ENCODE measurements at regions not wholly inside any gene's neighbourhood (a gene's known extent, or its start where the extent isn't known, plus 50 kb on each side); places are given as distances from the start of the nearest gene placed in this dataset.
"Not testable (repeated sequence)": the region's sequence is repeated elsewhere in the genome, so short reads cannot be mapped to it uniquely, and the experiment has no call there.

GRCh38 chr6:150308812-150309645 is 59.8 kb upstream of the IYD start:
- H3K27me3 ChIP-seq (ENCODE audit: insufficient read depth, low read depth, low read length) = no peaks in the 10 kb centered on the region
- H3K27ac ChIP-seq (ENCODE audit: low read length) = no peak overlapping the region
- TF ChIP-seq EP300 (conservative IDR thresholded peaks at IDR 0.05; ENCODE audit: poor library complexity, severe bottlenecking) = no peak
- no peak for TF ChIP-seq POLR2AphosphoS5 (IDR thresholded peaks at IDR 0.05)
- TF ChIP-seq MXI1 (conservative IDR thresholded peaks at IDR 0.05; ENCODE audit: poor library complexity, severe bottlenecking) = no peak
- TF ChIP-seq SMC3 (conservative IDR thresholded peaks at IDR 0.05; ENCODE audit: poor library complexity) = no peak
- no peak for TF ChIP-seq CTCF (IDR thresholded peaks at IDR 0.05; ENCODE audit: poor library complexity, severe bottlenecking)
- TF ChIP-seq EZH2 (IDR thresholded peaks at IDR 0.05; ENCODE audit: borderline replicate concordance, insufficient read depth, low read length, poor library complexity, severe bottlenecking) = no peak
- TF ChIP-seq RAD21 (conservative IDR thresholded peaks at IDR 0.05) = no peak
- TF ChIP-seq REST (IDR thresholded peaks at IDR 0.05; ENCODE audit: borderline replicate concordance) = no peak
- no peak for TF ChIP-seq TAF1 (IDR thresholded peaks at IDR 0.05; ENCODE audit: low read depth)
- H3F3A ChIP-seq (ENCODE audit: insufficient read depth, low read length, poor library complexity, severe bottlenecking) = no peaks in the 10 kb centered on the region
- no peak overlapping the region for H3K4me2 ChIP-seq (ENCODE audit: low read length)
- no peaks in the 10 kb centered on the region for H3K36me3 ChIP-seq (ENCODE audit: insufficient read depth, low read length)
- no peak overlapping the region for H3K9ac ChIP-seq (ENCODE audit: low read length)
- H3K79me2 ChIP-seq (replicated peaks; ENCODE audit: insufficient read depth, low read length) = no peaks in the 10 kb centered on the region
- no peaks in the 10 kb centered on the region for H3K9me2 ChIP-seq (ENCODE audit: insufficient read depth, low read length)
- no peaks in the 10 kb centered on the region for H3K9me3 ChIP-seq (ENCODE audit: low read length)
- H3K4me3 ChIP-seq (ENCODE audit: low read length) = no peak overlapping the region
- no peak overlapping the region for H2AFZ ChIP-seq (ENCODE audit: low read depth, low read length)
- H4K20me1 ChIP-seq (ENCODE audit: insufficient read depth) = no peaks in the 10 kb centered on the region

- no peaks in the 10 kb centered on the region for H3K9me2 ChIP-seq (ENCODE audit: insufficient read depth, low read length)
- no peak overlapping the region for H3K4me3 ChIP-seq (ENCODE audit: low read length)
- no peaks in the 10 kb centered on the region for H3K27me3 ChIP-seq (ENCODE audit: insufficient read depth, low read depth, low read length)
- H3K27ac ChIP-seq (ENCODE audit: low read length) = no peak overlapping the region
- no peak overlapping the region for H2AFZ ChIP-seq (ENCODE audit: low read depth, low read length)
- TF ChIP-seq SMC3 (conservative IDR thresholded peaks at IDR 0.05; ENCODE audit: poor library complexity) (no peak), CTCF (IDR thresholded peaks at IDR 0.05; ENCODE audit: poor library complexity, severe bottlenecking) (no peak), POLR2AphosphoS5 (IDR thresholded peaks at IDR 0.05) (no peak), EP300 (conservative IDR thresholded peaks at IDR 0.05; ENCODE audit: poor library complexity, severe bottlenecking) (no peak)
- H3K9me3 ChIP-seq (ENCODE audit: low read length) = no peaks in the 10 kb centered on the region
- no peaks in the 10 kb centered on the region for H3K79me2 ChIP-seq (replicated peaks; ENCODE audit: insufficient read depth, low read length)
- no peak overlapping the region for H3K4me2 ChIP-seq (ENCODE audit: low read length)
- no peaks in the 10 kb centered on the region for H4K20me1 ChIP-seq (ENCODE audit: insufficient read depth)
- no peaks in the 10 kb centered on the region for H3F3A ChIP-seq (ENCODE audit: insufficient read depth, low read length, poor library complexity, severe bottlenecking)
- H3K36me3 ChIP-seq (ENCODE audit: insufficient read depth, low read length) = no peaks in the 10 kb centered on the region
- H3K9ac ChIP-seq (ENCODE audit: low read length) = no peak overlapping the region
These were observed 58.3 kb upstream of the IYD start for GRCh38 chr6:150310539-150310938.

GRCh38 chr6:150311149-150311944 is 57.5 kb upstream of the IYD start:
- not testable (repeated sequence) for H3K27me3 ChIP-seq (ENCODE audit: insufficient read depth, low read depth, low read length); H3K79me2 ChIP-seq (replicated peaks; ENCODE audit: insufficient read depth, low read length); H3K27ac ChIP-seq (ENCODE audit: low read length); H3F3A ChIP-seq (ENCODE audit: insufficient read depth, low read length, poor library complexity, severe bottlenecking); H2AFZ ChIP-seq (ENCODE audit: low read depth, low read length); H3K9me2 ChIP-seq (ENCODE audit: insufficient read depth, low read length); H3K4me2 ChIP-seq (ENCODE audit: low read length); H3K9me3 ChIP-seq (ENCODE audit: low read length); H3K4me3 ChIP-seq (ENCODE audit: low read length); H3K36me3 ChIP-seq (ENCODE audit: insufficient read depth, low read length); H4K20me1 ChIP-seq (ENCODE audit: insufficient read depth); H3K9ac ChIP-seq (ENCODE audit: low read length)

Measured in neural cell (in vitro differentiated cells).